ENCODE measurements at regions not wholly inside any gene's neighbourhood (a gene's known extent, or its start where the extent isn't known, plus 50 kb on each side); places are given as distances from the start of the nearest gene placed in this dataset.

DNA sequence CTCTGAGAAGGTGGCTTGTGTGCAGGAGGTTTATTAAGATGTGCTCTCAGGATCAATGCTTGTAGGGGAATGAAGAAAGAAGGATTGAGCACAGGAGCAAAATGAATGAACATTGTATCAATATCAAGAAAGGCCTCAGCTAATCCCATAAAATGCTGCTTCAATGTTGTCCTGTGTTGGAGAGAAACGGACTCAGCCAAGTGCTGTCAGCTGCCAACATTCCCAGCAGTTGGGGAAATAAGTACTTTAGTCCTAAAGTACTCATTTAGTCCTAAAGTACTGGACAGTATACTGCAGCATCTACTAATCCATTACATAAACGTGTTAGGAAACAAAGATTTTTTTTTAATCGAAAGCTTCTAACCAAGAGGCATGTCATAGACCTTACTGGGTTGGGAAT lies 255.9 kb downstream of the SEC23A start (continued):
- TF ChIP-seq, protein P1, sequence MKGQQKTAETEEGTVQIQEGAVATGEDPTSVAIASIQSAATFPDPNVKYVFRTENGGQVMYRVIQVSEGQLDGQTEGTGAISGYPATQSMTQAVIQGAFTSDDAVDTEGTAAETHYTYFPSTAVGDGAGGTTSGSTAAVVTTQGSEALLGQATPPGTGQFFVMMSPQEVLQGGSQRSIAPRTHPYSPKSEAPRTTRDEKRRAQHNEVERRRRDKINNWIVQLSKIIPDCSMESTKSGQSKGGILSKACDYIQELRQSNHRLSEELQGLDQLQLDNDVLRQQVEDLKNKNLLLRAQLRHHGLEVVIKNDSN (CRISPR knock-in tag; IDR thresholded peaks at IDR 0.05), result no peak

DNA sequence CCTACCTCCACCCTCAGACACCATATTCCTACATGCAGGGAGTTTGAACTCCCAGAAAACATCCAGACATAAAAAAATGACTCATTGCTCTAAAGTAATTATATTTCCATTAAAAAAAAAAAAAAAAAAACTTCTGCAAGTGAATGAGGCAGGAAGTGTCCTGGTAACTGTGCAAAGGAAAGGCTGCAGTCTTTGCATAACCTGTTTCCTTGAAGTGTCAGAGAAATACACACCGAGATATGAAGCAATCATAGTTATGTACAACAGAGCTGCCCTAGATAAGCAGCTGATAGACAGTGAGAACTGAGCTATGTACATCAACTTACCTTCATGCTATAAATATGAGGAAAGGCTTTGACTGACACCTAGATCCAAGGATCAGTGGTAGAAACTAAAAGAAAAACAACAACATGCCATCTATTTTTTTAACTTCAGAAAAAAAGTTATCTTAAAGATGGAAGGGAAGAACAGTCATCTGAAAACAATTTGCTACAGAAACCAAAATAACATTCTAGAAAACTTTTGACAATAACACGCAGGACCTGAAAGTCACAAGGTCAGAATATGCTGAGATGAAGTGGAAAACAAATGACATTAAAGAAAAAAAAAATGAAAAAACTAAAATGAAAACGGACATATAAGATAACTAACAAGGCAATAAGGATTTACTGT lies 263.2 kb downstream of the SEC23A start:
- ChIA-PET CTCF (no interaction called here), POLR2A (no interaction called here)
- DNase-seq (ENCODE audit: low spot score), result no peak
- Mint-ChIP-seq H3K4me1 (peaks cover 23% of the 10 kb centered on the region), H3K36me3 (no peaks in the 10 kb centered on the region), H3K4me3 (no peak overlapping the region), H3K27me3 (ENCODE audit: low read depth) (no peaks in the 10 kb centered on the region), H3K9me3 (no peaks in the 10 kb centered on the region), H3K27ac (no peak overlapping the region)
- ATAC-seq, result no peak
- TF ChIP-seq SMAD4 (CRISPR knock-in tag; IDR thresholded peaks at IDR 0.05) (no peak), FOXK1 (CRISPR knock-in tag; IDR thresholded peaks at IDR 0.05) (no peak), ZNF671 (CRISPR knock-in tag; IDR thresholded peaks at IDR 0.05) (no peak), CREB1 (CRISPR knock-in tag; IDR thresholded peaks at IDR 0.05) (no peak), MXD4 (CRISPR knock-in tag; IDR thresholded peaks at IDR 0.05; ENCODE audit: borderline replicate concordance) (no peak), NFATC4 (CRISPR knock-in tag; IDR thresholded peaks at IDR 0.05) (no peak), FOXJ3 (CRISPR knock-in tag; IDR thresholded peaks at IDR 0.05; ENCODE audit: borderline replicate concordance) (no peak), ZNF219 (CRISPR knock-in tag; IDR thresholded peaks at IDR 0.05; ENCODE audit: borderline replicate concordance) (no peak), ZNF423 (CRISPR knock-in tag; IDR thresholded peaks at IDR 0.05) (no peak)
- TF ChIP-seq, protein P2, sequence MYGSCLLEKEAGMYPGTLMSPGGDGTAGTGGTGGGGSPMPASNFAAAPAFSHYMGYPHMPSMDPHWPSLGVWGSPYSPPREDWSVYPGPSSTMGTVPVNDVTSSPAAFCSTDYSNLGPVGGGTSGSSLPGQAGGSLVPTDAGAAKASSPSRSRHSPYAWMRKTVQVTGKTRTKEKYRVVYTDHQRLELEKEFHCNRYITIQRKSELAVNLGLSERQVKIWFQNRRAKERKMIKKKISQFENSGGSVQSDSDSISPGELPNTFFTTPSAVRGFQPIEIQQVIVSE (CRISPR knock-in tag; IDR thresholded peaks at IDR 0.05; ENCODE audit: borderline replicate concordance), result no peak
- TF ChIP-seq, protein P3, sequence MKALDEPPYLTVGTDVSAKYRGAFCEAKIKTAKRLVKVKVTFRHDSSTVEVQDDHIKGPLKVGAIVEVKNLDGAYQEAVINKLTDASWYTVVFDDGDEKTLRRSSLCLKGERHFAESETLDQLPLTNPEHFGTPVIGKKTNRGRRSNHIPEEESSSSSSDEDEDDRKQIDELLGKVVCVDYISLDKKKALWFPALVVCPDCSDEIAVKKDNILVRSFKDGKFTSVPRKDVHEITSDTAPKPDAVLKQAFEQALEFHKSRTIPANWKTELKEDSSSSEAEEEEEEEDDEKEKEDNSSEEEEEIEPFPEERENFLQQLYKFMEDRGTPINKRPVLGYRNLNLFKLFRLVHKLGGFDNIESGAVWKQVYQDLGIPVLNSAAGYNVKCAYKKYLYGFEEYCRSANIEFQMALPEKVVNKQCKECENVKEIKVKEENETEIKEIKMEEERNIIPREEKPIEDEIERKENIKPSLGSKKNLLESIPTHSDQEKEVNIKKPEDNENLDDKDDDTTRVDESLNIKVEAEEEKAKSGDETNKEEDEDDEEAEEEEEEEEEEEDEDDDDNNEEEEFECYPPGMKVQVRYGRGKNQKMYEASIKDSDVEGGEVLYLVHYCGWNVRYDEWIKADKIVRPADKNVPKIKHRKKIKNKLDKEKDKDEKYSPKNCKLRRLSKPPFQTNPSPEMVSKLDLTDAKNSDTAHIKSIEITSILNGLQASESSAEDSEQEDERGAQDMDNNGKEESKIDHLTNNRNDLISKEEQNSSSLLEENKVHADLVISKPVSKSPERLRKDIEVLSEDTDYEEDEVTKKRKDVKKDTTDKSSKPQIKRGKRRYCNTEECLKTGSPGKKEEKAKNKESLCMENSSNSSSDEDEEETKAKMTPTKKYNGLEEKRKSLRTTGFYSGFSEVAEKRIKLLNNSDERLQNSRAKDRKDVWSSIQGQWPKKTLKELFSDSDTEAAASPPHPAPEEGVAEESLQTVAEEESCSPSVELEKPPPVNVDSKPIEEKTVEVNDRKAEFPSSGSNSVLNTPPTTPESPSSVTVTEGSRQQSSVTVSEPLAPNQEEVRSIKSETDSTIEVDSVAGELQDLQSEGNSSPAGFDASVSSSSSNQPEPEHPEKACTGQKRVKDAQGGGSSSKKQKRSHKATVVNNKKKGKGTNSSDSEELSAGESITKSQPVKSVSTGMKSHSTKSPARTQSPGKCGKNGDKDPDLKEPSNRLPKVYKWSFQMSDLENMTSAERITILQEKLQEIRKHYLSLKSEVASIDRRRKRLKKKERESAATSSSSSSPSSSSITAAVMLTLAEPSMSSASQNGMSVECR (CRISPR knock-in tag; IDR thresholded peaks at IDR 0.05; ENCODE audit: borderline replicate concordance), result no peak
- TF ChIP-seq, protein P4, sequence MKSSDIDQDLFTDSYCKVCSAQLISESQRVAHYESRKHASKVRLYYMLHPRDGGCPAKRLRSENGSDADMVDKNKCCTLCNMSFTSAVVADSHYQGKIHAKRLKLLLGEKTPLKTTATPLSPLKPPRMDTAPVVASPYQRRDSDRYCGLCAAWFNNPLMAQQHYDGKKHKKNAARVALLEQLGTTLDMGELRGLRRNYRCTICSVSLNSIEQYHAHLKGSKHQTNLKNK (CRISPR knock-in tag; IDR thresholded peaks at IDR 0.05), result no peak
- TF ChIP-seq, protein P5, sequence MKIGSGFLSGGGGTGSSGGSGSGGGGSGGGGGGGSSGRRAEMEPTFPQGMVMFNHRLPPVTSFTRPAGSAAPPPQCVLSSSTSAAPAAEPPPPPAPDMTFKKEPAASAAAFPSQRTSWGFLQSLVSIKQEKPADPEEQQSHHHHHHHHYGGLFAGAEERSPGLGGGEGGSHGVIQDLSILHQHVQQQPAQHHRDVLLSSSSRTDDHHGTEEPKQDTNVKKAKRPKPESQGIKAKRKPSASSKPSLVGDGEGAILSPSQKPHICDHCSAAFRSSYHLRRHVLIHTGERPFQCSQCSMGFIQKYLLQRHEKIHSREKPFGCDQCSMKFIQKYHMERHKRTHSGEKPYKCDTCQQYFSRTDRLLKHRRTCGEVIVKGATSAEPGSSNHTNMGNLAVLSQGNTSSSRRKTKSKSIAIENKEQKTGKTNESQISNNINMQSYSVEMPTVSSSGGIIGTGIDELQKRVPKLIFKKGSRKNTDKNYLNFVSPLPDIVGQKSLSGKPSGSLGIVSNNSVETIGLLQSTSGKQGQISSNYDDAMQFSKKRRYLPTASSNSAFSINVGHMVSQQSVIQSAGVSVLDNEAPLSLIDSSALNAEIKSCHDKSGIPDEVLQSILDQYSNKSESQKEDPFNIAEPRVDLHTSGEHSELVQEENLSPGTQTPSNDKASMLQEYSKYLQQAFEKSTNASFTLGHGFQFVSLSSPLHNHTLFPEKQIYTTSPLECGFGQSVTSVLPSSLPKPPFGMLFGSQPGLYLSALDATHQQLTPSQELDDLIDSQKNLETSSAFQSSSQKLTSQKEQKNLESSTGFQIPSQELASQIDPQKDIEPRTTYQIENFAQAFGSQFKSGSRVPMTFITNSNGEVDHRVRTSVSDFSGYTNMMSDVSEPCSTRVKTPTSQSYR (CRISPR knock-in tag; IDR thresholded peaks at IDR 0.05), result no peak
- TF ChIP-seq, protein P6, sequence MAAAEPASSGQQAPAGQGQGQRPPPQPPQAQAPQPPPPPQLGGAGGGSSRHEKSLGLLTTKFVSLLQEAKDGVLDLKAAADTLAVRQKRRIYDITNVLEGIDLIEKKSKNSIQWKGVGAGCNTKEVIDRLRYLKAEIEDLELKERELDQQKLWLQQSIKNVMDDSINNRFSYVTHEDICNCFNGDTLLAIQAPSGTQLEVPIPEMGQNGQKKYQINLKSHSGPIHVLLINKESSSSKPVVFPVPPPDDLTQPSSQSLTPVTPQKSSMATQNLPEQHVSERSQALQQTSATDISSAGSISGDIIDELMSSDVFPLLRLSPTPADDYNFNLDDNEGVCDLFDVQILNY (CRISPR knock-in tag; IDR thresholded peaks at IDR 0.05), result no peak
- TF ChIP-seq, protein P7, sequence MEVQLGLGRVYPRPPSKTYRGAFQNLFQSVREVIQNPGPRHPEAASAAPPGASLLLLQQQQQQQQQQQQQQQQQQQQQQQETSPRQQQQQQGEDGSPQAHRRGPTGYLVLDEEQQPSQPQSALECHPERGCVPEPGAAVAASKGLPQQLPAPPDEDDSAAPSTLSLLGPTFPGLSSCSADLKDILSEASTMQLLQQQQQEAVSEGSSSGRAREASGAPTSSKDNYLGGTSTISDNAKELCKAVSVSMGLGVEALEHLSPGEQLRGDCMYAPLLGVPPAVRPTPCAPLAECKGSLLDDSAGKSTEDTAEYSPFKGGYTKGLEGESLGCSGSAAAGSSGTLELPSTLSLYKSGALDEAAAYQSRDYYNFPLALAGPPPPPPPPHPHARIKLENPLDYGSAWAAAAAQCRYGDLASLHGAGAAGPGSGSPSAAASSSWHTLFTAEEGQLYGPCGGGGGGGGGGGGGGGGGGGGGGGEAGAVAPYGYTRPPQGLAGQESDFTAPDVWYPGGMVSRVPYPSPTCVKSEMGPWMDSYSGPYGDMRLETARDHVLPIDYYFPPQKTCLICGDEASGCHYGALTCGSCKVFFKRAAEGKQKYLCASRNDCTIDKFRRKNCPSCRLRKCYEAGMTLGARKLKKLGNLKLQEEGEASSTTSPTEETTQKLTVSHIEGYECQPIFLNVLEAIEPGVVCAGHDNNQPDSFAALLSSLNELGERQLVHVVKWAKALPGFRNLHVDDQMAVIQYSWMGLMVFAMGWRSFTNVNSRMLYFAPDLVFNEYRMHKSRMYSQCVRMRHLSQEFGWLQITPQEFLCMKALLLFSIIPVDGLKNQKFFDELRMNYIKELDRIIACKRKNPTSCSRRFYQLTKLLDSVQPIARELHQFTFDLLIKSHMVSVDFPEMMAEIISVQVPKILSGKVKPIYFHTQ (CRISPR knock-in tag; IDR thresholded peaks at IDR 0.05), result no peak
- TF ChIP-seq, protein P8, sequence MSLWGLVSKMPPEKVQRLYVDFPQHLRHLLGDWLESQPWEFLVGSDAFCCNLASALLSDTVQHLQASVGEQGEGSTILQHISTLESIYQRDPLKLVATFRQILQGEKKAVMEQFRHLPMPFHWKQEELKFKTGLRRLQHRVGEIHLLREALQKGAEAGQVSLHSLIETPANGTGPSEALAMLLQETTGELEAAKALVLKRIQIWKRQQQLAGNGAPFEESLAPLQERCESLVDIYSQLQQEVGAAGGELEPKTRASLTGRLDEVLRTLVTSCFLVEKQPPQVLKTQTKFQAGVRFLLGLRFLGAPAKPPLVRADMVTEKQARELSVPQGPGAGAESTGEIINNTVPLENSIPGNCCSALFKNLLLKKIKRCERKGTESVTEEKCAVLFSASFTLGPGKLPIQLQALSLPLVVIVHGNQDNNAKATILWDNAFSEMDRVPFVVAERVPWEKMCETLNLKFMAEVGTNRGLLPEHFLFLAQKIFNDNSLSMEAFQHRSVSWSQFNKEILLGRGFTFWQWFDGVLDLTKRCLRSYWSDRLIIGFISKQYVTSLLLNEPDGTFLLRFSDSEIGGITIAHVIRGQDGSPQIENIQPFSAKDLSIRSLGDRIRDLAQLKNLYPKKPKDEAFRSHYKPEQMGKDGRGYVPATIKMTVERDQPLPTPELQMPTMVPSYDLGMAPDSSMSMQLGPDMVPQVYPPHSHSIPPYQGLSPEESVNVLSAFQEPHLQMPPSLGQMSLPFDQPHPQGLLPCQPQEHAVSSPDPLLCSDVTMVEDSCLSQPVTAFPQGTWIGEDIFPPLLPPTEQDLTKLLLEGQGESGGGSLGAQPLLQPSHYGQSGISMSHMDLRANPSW (CRISPR knock-in tag; conservative IDR thresholded peaks at IDR 0.05; ENCODE audit: low read depth), result no peak
- TF ChIP-seq, protein P9, sequence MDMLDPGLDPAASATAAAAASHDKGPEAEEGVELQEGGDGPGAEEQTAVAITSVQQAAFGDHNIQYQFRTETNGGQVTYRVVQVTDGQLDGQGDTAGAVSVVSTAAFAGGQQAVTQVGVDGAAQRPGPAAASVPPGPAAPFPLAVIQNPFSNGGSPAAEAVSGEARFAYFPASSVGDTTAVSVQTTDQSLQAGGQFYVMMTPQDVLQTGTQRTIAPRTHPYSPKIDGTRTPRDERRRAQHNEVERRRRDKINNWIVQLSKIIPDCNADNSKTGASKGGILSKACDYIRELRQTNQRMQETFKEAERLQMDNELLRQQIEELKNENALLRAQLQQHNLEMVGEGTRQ (CRISPR knock-in tag; IDR thresholded peaks at IDR 0.05), result no peak

Measured in WTC11 (cell line).